ENCODE measurements at regions not wholly inside any gene's neighbourhood (a gene's known extent, or its start where the extent isn't known, plus 50 kb on each side); places are given as distances from the start of the nearest gene placed in this dataset.

DNA sequence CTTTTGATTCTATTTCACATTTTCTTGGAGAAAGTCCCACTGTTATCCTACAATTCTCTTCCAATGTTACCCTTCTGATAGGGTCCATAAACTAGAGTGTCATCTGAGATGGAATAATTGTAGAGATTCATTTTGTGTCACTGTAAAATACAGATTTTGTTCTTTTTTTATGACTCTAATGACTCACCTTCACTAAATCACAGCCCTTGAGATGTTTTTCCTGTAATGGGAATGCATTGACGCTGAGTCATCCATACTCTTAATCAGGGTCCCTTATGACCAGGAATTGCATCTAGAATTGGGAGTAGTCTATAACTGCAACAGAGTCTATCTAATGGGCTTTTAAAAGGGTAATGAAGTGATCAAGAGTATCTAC is 315.5 kb downstream of the TGFB2 start (continued):
- TF ChIP-seq KDM5A (IDR thresholded peaks at IDR 0.05; ENCODE audit: low read length) (no peak), RNF2 (IDR thresholded peaks at IDR 0.05; ENCODE audit: borderline replicate concordance, low read depth, low read length, missing control alignments, poor library complexity, severe bottlenecking) (no peak)
